ENCODE measurements at regions not wholly inside any gene's neighbourhood (a gene's known extent, or its start where the extent isn't known, plus 50 kb on each side); places are given as distances from the start of the nearest gene placed in this dataset.

GRCh38 chr7:4461531-4461930, 220.6 kb upstream of the FOXK1 start:
- no peak for TF ChIP-seq CTCF (IDR thresholded peaks at IDR 0.05)
- TF ChIP-seq POLR2A (IDR thresholded peaks at IDR 0.05), result no peak
- TF ChIP-seq EP300 (IDR thresholded peaks at IDR 0.05), result no peak

Measured in tibial nerve (tissue), 4 donors.